HG03103 (cell line): ENCODE measurements at regions not wholly inside any gene's neighbourhood (a gene's known extent, or its start where the extent isn't known, plus 50 kb on each side); places are given as distances from the start of the nearest gene placed in this dataset.
"Not testable (repeated sequence)": the region's sequence is repeated elsewhere in the genome, so short reads cannot be mapped to it uniquely, and the experiment has no call there.

Source experiments
- ATAC-seq: cut with Tn5 transposase; IDR thresholded peaks from one replicate; pipeline ENCODE4 v1.9.1; 2021; ENCODE audit warnings: low read depth; ENCODE audit not compliant: unreplicated experiment

DNA sequence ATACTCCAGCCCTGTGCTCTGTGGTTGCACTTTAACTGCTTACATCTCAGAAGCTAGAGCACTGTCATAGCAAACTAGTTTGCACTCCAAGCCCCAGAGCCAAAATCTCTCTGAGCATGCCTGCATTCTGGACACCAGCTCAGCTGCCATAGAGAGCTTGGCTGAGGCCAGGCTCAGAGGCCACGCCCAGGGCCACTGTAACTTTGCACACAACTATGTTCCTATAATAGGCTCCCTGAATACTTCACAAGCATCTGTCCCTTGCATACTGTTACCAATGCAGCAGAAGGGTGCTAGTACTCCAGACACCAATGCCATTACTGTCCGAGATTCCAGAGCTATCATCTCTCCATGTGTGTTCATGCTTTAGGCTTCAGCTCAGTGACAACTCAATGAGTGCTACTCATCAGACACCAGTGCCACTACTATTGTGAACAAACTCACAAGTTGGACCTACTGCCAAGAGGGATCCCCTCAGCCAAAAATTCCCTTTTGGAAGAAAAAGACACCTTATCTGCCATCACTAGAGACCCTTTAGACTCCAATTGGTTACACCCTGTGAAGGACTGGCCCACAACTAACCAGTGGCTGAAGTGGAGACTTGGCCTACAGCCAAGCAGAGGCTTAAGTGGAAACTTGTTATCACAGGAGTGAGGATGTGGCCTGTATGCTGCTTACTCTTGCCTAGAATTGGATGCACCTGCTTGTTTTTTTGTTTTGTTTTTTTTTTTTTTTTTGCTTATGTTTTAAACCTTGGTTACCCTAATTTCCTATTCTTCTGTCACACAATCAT lies 211.6 kb upstream of the MAGI2 start:
- no peak for ATAC-seq

DNA sequence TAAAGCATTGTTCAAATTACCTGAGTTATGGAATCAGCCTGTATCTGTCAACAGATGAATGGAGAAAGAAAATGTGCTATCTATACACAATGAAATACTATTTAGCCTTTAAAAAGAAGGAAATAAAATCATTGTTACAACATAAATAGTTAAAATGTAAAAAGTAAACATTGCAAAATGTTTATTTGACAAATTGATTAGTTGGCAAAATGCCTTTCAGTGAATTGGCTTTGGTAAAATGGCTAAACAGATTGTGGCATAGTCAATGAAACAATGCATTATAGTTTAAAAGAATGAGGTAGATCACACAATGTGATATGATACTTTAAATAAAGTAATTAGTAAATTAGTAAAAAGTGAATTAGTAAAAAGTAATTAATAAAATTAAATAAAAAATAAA lies 204.8 kb upstream of the MAGI2 start:
- ATAC-seq = no peak

DNA sequence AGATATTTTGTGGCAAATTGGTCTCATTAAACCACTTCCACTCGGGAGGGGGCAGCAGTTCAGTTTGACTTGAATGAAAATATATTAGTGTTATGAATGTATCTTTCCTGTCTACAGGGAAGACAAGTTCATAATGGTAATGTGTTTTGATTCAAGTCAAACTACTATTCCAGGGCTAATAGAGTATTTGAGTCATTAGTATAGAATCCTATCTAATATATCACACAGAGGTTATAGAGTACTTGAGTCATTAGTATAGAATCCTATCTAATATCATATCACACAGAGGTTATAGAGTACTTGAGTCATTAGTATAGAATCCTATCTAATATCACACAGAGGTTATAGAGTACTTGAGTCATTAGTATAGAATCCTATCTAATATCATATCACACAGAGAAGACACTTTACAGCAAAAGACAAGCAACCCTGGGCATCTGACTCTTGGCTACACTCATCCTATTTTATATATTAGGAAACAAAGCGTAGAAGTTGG lies 199.7 kb upstream of the MAGI2 start:
- ATAC-seq = no peak

DNA sequence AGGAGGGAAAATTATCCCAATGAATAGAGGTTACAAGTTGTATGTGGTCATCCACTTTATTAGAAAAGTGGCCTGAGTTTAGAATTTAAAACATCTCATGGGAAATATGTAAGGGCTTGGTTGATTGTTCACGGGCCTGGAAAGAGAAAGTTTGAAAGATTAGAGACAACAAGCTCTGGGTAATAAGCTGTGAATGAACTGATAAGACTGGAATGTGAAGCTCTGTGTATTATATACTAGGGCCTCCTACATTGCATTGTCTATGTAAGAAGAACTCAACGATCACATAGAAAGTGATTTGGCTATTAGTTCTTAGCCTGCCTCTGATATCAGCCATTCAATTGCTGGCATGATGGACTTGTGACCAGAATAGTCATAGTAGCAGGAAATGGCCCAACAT lies 199.2 kb upstream of the MAGI2 start:
- no peak for ATAC-seq

DNA sequence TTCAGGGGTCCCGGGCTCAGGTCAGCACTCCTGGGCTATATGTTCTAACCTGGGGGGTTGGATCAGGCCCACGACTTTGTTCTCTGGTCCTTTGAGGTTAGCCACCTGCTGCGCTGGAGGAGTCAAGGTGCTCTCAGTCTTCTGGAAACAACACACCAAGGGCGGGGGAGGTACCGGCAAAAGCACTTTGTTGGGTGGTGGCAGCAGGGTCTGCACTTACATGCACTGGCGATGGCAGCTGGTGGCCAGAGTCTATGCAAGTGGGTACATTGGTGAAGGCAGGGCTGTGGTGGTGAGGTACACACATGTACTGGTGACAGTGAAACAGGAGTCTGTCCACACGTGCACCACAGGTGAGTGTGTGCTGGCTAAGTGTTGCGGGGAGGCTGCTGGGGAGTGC lies 194.2 kb upstream of the MAGI2 start:
- ATAC-seq = no peak

DNA sequence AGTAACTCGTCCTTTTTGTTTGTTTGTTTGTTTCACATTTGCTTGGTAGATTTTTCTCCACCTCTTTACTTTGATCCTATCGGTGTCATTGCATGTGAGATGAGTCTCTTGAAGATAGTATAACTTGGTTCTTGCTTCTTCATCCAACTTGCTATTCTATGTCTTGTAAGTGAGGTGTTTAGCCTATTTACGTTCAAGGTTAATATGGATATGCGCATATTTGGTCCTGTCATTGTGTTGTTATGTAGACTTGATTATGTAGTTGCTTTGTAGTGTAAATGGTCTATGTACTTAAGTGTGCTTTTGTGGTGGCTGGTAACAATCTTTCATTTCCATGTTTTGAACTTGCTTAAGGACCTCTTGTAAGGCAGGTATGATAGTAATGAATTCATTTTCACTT lies 192.8 kb upstream of the MAGI2 start:
- ATAC-seq = no peak

DNA sequence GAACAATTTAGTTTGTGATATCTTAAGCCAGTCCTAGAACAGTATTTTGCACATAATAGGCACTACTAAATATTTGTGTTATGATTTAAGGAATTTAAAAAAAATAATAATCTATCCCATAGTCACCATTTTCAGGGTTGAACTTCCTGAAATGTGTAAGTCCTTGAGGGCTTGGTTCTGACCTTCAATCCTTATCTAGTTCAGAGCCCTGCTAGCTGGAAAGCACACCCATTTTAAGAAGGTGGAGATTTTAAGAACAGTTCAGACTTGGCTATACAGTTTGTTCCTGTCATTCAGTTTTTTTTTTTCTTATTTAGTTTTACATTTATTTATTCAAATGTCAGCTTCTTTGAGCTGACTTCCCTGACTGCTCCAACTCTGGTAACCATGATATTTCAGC lies 183.4 kb upstream of the MAGI2 start:
- ATAC-seq = no peak

DNA sequence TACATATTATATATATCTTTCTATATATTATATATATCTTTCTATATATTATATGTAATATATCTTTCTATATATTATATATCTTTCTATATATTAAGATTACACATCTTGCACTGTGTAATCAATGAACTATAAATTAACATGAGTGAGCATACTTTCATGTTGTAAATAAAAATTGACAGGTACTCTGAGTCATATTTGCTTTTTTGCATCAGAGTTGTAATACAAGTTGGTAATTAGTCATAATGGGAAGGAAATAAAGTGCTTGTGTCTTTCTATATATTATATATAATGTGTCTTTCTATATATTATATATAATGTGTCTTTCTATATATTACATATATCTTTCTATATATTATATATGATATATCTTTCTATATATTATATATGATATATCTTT lies 172.5 kb upstream of the MAGI2 start:
- not testable (repeated sequence) for ATAC-seq

DNA sequence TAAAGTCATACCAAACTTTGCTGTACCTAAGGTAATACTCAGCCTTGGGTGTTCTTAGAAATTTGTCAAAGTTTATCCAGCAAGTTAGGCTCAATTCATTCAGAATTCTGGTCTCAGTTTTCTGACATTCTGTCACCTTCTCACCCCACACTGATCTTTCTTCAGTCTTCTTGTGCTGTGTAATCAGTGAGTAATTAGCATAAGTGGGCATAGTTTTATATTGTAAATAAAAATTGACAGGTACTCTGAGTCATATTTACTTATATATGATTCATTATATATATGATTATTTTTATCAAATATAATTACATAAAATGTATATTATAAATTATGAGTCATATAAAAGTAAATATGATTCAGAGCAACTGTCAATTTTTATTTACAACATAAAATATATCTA lies 170.9 kb upstream of the MAGI2 start:
- no peak for ATAC-seq

DNA sequence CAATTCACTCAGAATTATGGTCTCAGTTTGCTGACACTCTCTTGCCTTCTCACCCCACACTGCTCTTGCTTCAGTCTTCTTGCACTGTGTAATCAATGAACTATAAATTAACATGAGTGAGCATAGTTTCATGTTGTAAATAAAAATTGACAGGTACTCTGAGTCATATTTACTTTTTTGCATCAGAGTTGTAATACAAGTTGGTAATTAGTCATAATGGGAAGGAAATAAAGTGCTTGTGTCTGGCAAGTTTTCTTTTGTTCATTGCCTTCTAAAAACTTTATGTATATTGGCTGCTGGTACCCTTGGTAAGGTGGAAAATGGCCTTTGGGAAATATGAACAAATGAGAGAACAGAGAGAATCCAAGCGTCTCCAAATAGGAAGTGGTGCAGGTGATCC lies 169.3 kb upstream of the MAGI2 start:
- ATAC-seq = no peak

DNA sequence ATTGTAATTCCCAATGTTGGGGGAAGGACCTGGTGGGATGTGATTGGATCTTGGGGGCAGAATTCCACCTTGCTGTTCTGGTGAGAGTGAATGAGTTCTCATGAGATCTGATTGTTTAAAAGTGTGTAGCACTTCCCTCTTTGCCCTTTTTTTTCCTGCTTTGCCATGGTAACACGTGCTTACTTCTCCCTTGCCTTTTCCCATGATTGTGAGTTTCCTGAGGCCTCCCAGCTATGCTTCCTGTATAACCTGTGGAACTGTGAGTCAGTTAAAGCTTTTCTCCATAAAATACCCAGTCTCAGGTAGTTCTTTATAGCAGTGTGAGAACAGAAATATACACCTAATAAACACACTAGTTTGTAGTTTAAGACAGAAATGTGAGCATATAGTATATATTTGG lies 166.8 kb upstream of the MAGI2 start:
- no peak for ATAC-seq

DNA sequence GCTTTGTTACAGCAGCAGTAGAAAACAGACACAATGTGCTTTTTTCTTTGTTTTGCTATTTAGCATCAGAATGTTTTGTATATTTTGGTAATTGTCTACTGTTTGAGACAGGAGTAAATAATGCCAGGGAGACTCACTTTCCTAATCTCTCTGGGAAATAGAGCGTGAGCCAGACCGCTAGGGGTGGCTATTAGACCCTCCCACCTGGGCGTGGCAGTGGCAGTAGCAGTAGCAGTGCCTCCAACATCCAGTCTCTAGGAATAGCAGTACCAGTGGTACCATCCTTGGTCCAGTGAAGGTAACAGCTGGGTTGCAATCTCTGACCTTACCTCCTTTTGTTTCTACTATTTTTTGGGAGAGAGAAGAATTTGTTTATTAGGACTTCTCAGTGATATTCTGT lies 165.7 kb upstream of the MAGI2 start:
- ATAC-seq = no peak

DNA sequence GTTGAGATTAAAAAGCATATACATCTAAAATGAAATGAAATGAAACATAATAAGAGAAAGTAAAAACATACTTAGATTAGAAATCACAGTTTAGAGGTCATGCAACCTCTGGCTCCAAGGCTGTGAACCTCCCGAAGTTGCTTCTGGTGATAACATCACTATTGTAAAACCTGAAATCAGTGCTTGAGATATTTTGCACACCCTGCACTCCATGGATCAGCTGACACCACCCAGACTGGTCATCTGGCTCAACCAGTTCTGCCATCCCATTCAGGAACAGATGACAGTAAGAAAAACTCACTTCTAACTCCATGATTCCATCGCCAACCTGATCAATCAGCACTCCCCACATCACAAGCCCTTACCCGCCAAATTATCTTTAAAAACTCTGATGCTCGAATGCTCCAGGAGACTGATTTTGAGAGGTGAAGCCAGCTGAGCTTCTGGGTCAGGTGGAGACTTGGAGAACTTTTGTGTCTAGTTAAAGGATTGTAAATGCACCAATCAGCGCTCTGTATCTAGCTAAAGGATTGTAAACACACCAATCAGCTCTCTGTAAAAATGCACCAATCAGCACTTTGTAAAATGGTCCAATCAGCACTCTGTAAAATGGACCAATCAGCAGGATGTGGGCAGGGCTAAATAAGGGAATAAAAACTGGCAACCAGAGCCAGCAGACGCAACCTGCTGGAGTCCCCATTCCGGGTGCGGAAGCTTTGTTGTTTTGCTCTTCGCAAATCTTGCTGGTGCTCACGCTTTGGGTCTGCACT lies 162.6 kb upstream of the MAGI2 start:
- no peak for ATAC-seq

DNA sequence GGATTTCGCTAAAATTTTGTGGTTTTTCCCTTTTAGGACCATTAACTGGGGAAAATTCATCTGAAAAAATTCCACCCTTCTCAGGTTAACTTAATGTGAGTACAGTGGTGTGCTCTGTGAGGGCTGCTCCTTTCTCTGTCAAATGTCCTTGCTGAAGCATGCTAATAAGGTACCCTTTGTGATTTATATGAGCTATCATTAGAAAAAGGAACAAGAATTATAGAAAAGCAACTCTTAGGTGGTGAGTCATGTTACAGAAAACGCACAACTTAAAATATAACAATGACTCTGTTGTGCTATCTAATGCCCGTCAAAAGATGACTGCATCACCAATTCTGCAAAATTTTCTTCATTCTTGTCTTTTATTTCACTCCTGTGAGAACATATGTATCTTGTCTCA lies 162.0 kb upstream of the MAGI2 start:
- ATAC-seq = no peak

DNA sequence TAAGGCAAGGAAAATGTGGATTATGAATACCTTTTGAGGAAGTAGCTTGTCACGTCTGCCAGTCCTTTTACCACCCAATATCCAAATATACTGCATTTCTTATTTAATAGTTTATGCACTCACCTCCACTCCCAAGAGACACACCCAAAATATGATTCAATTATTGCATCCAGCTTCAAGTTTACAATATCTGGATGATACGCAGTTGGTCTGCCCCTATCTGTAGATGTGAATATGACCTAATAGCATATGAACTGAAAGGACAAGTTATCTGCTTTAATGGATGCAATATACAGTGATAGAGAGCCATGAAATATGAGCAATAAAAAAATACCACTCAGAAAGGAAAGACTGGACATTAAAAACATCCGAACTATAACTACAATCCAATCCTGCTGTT lies 159.4 kb upstream of the MAGI2 start:
- no peak for ATAC-seq

DNA sequence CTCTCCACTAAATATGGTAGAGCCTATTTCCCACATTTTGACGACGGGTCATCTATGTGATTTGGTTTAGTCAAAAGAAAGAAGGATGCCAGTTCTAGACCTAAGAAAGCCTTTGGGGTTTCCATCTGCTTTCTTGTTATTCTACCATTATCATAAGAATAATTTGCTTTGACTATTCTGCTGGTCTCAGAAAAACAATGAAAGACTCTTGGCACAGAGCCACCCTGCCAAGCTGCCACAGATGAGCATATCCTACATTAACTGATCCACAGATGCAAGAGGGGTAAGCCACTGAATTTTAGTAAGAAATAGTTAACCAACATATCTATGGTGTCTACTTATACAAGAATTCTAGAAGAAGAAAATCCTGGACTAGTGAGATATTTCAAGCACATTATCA lies 158.6 kb upstream of the MAGI2 start:
- no peak for ATAC-seq

DNA sequence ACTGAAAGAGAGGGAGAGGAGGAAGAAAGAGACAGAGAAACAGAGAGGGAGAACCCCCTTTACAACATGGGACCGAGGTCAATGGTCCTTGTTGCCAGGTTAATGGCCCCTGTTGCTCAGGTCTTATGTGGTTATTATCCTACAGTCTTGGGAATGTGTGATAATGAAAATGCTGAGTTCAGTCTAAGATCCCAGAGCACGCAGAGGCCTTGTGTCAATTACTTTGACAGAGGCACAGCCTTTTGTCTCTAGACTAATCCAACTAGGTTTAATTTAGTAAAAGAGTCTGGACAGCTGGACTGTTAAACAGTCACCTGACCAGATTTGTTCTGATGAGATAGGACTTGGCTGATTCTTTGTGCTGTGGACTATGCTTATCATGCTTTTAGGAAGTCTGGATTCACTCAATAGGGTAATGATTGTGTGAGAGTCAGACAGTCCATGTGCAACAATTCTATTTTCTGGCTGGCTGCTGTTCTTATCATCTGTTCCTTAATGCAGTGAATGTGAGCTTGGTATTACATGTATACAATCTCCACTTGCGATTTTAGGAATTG lies 157.4 kb upstream of the MAGI2 start:
- ATAC-seq = no peak

DNA sequence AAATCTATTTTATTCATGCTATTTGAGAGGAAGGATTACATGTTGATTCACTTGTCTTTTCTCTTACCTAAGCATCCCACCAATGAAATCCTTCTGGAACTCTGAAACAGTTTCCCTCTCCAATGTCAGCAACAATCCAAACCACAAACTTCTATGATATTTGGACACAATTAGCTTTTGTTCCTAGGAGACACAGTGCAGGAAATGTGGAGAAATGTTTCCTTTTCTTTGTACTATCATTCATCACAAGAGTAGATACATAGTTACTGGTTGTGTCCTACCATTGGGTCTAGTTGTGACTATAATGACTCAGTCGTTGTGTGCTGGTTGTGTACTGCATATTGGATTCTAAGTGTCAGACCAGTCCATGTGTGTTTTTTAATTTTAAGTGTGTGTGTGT lies 156.8 kb upstream of the MAGI2 start:
- no peak for ATAC-seq

DNA sequence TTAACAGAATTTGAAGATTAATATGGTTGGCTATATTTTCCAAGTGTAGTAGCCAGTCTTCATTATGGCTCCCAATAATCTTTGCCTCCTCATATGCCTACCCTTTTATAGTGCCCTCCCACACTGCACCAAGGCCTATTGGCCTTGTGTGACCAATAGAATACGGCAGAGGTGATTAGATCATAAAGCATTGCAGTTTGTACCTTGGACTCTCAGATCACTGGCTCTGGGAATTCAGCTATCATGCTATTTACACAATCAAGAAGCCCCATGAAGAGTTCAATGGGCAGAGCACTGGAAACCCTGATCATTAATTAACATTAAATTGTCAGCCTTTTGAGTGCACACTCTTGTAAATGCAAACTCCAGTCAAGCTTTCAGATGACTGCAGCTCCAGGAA lies 154.5 kb upstream of the MAGI2 start:
- ATAC-seq = no peak

DNA sequence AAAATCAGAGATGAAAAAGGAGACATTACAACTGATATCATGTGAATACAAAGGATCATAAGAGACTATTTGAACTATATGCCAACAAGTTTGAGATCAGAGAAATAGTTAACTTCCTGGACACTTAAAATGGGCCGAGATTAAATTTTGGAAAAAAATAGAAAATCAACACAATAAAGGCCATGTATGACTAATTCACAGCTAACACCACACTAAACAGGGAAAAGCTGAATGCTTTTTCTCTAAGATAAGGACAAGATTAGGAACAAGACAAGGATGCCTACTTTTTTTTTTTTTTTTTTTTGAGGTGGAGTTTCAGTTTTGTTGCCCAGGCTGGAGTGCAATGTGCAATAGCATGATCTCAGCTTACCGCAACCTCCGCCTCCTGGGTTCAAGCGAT lies 151.4 kb upstream of the MAGI2 start:
- no peak for ATAC-seq

DNA sequence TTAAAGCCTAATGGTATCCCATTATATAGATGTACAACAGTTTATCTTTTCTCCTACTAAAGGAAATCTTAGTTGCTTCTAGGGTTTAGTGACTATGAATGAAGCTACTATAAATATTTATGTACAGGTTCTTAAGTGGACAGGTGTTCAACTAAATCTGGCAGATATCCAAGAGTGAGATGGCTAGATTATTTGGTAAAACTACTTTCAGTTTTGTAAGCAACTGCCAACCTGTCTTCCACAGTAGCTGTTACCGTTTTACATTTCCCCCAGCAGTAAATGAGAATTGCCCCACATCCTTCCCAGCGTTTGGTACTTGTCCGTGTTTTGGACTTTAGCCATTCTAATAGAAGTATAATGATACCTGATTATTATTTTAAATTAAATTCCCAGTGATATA lies 144.9 kb upstream of the MAGI2 start:
- ATAC-seq = no peak

DNA sequence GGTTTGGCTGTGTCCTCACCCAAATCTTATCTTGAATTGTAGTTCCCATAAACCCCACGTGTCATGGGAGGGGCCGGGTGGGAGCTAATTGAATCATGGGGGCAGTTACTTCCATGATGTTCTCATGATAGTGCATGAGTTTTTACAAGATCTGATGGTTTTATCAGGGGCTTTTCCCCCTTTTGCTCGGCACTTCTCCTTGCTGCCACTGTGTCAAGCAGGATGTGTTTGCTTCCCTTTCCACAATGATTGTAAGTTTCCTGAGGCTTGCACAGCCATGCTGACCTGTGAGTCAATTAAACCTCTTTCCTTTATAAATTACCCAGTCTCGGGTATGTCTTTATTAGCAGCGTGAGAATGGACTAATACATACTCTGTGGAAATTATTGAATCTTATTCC lies 141.2 kb upstream of the MAGI2 start:
- ATAC-seq = not testable (repeated sequence)
